ENCODE measurements at regions not wholly inside any gene's neighbourhood (a gene's known extent, or its start where the extent isn't known, plus 50 kb on each side); places are given as distances from the start of the nearest gene placed in this dataset.

DNA sequence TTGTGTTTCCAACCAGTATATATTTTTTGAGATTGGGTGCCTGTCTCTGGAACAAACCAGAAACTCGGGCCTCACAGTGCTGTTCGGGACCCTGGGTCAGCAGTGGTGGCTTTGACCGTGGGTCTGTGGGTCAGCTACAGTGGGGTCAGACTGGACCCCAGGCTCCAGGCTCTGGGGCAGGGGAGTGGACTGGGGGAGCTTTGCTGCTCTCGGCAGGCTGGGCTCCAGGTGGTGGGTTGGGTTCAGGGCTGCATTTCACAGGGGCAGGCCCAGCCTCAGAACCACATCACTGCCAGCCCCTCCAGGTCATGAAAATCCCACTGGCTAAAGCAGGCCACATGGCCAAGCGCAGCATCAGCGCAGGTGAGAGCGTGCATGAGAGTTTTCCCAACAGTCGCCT, 1279.3 kb downstream of the BRD1 start:
- no peaks in the 10 kb centered on the region for H3K27me3 Mint-ChIP-seq
- no peaks in the 10 kb centered on the region for H3K9me3 Mint-ChIP-seq
- H3K36me3 Mint-ChIP-seq (ENCODE audit: low read depth), result no peaks in the 10 kb centered on the region
- no peaks in the 10 kb centered on the region for H3K4me1 Mint-ChIP-seq (ENCODE audit: low read depth)
- no peak overlapping the region for H3K4me3 Mint-ChIP-seq
- H3K27ac Mint-ChIP-seq, result no peak overlapping the region
- DNase-seq, result no peak

DNA sequence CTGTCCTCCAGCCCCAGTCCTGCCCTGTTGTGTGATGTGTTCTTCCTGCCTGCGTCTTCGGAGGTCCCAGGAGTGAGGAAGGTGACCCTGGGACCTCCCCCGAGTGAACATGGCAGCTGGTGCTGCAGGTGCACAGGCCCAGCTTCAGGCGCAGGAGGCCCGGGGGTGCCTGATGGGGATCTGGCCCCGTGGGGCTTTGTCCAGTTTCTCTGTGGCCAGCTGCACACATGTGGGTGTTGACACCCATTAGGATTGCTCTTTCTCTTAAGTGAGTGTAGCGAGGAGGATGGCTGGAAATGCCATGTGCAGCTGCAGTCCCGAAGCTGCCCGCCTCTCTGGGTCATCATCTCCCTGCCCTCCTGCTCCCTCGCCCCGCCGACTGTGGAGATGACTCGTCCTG, 1279.7 kb downstream of the BRD1 start:
- no peak for DNase-seq
- H3K36me3 Mint-ChIP-seq (ENCODE audit: low read depth), result no peaks in the 10 kb centered on the region
- no peaks in the 10 kb centered on the region for H3K27me3 Mint-ChIP-seq
- H3K4me1 Mint-ChIP-seq (ENCODE audit: low read depth), result no peaks in the 10 kb centered on the region
- H3K27ac Mint-ChIP-seq, result no peak overlapping the region
- no peak overlapping the region for H3K4me3 Mint-ChIP-seq
- H3K9me3 Mint-ChIP-seq, result no peaks in the 10 kb centered on the region

DNA sequence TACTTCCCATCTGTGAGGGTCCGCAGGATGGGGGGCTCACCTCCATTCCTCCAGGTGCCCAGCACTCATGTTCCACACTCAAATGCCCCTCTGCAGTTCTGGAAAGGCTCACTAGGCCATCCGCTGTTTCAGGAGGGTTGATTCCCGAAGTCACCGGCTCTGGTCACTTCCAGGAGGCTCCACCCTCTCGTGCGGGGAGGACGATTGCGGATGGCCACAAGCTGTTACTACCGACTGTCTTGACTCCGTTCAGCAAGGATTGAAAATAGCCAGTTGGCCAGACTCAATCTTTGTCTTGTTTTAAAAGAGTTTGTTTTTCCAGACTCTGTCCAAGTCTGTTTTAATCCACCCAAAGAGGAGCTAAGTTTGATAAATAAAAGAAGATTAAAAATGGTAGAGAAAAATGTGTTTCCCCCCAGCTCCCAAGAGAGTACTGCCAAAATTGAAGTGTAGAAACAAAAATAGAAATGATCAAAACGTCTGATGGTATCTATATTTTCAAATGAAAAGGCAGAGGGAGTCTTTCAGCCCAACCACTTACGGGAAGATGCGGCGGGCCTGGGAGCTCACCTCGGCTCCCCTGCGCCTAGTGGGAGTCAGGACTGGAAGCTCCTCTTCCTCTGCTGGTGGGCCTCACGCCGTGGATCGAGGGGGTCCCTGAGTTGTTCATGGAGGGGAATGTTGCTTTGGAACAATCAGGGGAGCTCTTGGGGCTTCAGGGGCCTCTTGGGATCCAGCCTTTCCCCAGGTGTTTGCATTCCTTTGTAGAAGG, 1280.8 kb downstream of the BRD1 start:
- H3K4me1 Mint-ChIP-seq (ENCODE audit: low read depth), result no peaks in the 10 kb centered on the region
- no peaks in the 10 kb centered on the region for H3K27me3 Mint-ChIP-seq
- H3K27ac Mint-ChIP-seq, result no peak overlapping the region
- DNase-seq, result no peak
- H3K36me3 Mint-ChIP-seq (ENCODE audit: low read depth), result no peaks in the 10 kb centered on the region
- H3K9me3 Mint-ChIP-seq, result no peaks in the 10 kb centered on the region
- H3K4me3 Mint-ChIP-seq, result no peak overlapping the region

DNA sequence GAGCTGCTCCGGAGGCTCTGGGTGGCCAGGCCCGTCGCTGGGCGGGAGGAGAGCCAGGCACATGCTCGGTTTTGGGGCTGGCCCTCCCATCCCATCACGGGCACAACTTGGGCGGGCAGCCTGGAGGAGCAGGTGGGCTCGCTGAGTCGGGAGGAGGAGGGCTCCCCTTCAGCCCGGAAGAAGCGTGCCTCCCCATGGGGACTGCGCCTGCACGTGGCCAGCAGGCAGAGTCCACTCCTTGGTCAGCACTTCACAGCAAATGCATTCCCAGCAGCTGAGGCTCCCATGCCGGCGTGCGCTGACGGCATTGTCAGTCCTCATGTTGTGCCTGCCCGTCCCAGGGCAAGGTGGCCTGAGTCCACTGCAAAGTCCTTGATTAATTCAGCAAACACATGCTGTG, 1281.7 kb downstream of the BRD1 start:
- Mint-ChIP-seq H3K9me3 (no peaks in the 10 kb centered on the region), H3K4me3 (no peak overlapping the region), H3K4me1 (ENCODE audit: low read depth) (no peaks in the 10 kb centered on the region), H3K27me3 (no peaks in the 10 kb centered on the region), H3K27ac (no peak overlapping the region), H3K36me3 (ENCODE audit: low read depth) (no peaks in the 10 kb centered on the region)
- DNase-seq, result no peak

DNA sequence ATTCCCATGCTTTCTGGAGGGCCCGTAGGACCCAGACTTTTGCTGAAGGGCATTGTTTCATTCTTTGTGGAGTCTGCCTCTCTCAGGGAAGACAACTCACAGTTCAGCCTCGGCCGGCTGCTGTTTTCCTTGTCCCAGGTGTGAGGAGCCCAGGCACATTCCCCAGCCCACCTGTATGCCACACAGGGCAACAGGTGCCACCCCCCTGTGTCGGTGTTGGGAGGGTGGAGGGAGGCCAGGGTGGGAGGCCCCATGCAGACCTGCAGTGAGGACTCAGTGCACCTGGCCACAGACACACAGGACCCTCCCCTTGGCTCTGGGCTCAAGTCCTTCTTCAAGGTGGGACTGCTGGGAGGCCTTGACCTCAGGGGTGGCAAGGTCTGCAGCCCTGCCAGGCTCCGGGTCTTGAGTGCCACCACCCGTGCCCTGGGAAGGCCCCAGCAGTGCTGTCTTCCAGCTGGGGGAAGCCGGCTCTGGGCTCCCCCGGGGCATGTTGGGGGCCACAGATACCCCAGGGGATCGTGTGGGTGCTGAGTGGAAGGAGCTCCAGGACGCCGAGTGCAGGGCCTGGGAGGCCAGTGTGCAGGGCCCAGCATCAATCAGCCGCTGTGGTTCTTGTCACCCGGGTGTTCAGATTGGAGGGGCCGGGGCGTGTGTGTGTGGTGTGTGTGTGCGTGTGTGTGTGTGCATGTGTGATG, 1286.1 kb downstream of the BRD1 start:
- no peaks in the 10 kb centered on the region for H3K9me3 Mint-ChIP-seq
- H3K27me3 Mint-ChIP-seq, result no peaks in the 10 kb centered on the region

DNA sequence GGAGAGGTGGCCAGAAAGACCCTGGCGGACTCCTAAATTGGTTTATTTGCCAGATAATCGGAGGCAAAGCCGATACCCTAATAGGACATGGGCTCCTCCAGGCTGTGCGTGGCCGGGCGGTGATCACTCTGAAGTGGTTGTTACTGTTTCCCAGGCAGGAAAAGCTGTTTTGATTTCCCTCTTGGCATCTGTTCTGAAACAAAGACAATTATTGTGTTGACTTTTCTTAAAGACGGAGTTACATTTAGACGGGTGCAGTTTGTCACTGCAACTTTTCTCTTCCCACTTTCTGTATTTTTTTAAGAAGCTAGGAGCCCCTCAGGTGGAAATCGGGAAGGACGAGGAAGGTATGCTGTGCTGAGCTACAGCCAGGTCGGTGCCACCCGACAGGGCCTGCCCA, 1288.4 kb downstream of the BRD1 start:
- no peaks in the 10 kb centered on the region for H3K27me3 Mint-ChIP-seq
- H3K4me1 Mint-ChIP-seq (ENCODE audit: low read depth), result no peaks in the 10 kb centered on the region
- no peaks in the 10 kb centered on the region for H3K9me3 Mint-ChIP-seq
- H3K36me3 Mint-ChIP-seq (ENCODE audit: low read depth), result no peaks in the 10 kb centered on the region
- DNase-seq, result no peak
- no peak overlapping the region for H3K27ac Mint-ChIP-seq
- no peak overlapping the region for H3K4me3 Mint-ChIP-seq

More for the DNA sequence above, 1286.1 kb downstream of the BRD1 start:
- DNase-seq, result no peak
- no peak overlapping the region for H3K4me3 Mint-ChIP-seq
- H3K4me1 Mint-ChIP-seq (ENCODE audit: low read depth), result no peaks in the 10 kb centered on the region
- no peaks in the 10 kb centered on the region for H3K36me3 Mint-ChIP-seq (ENCODE audit: low read depth)
- H3K27ac Mint-ChIP-seq, result no peak overlapping the region

DNA sequence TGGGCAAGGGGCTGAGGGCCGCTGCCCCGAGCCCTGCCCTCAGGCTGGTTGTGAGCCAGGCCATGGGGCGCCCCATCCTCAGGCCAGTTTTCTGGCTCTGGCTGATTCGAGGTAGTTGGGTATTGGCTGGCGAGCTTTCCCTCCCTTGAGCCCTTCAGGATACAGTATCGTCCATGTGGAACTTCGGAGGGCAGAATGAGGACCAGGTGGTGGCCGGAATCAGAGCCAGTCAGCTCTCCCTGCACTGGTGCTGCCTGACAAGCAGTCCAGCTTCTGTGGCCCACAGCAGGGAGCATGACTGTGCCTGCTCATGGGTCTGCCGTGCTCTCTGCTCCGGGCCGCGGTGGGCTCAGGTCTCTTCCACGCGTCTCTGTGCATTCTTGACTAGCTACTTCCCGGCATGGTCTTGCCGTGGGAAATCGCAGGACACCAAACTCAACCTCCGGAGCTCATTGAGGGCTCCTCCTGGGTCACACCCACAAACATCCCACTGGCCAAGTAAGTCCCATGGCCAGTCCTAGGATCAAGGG, 1289.3 kb downstream of the BRD1 start:
- Mint-ChIP-seq H3K36me3 (ENCODE audit: low read depth) (no peaks in the 10 kb centered on the region), H3K9me3 (no peaks in the 10 kb centered on the region), H3K4me3 (no peak overlapping the region), H3K27me3 (no peaks in the 10 kb centered on the region), H3K27ac (no peak overlapping the region), H3K4me1 (ENCODE audit: low read depth) (no peaks in the 10 kb centered on the region)
- no peak for DNase-seq

DNA sequence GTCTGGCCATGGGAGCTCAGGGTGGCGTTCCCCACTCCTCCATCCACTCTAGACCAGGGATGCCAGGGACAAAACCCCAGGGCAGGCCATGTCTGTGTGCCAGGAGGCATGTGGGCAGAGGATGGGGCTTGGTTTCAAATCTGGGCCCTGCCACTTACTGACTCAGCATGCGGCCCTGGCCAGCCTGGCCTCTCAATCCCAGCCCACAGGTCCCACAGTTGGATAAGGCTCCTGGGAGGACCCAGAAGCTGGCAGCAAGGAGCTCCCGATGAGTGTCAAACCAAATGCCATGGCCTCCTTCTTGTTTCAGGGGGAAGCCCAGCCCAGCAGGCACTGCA, 1290.4 kb downstream of the BRD1 start:
- no peak overlapping the region for H3K4me3 Mint-ChIP-seq
- no peaks in the 10 kb centered on the region for H3K4me1 Mint-ChIP-seq (ENCODE audit: low read depth)
- no peaks in the 10 kb centered on the region for H3K9me3 Mint-ChIP-seq
- DNase-seq, result no peak
- no peaks in the 10 kb centered on the region for H3K27me3 Mint-ChIP-seq
- no peak overlapping the region for H3K27ac Mint-ChIP-seq
- H3K36me3 Mint-ChIP-seq (ENCODE audit: low read depth), result no peaks in the 10 kb centered on the region

DNA sequence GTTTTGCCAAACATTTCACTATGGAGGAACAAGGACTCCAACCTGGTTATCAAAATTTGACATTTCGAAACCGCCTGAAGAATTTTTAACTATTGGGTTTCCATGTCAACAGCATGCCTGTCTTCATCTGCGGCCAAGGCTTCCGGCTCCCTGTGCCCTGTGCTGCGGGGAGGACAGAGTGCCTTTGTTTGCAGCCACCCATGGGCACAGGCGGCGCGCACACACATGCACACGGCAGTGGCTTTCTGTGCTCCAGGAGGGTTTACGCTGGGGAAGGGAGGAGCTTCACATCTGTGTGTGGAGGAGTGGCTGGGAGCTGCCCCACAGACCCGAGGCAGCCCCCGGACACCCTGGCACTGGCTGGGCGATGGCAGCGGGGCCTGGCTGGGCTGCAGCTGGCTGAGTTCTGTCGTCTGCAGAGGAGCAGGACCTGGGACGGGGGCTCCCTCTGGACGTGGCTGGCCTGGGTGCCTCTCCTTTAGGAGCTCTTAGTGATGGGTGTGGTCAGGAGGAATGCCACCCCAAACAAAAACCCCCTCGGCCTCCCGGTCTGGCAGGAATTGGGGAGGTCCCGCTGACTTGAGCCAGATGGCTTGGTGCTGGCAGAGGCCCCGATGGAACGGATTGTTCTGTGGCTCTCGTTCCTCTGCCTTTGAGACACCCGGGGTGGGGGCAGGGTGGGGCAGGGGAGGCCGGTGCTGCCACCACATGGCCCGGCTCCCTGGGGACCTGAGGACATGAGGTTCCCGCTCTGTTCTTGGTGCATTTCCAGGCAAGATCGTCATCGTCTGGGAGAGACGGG, 1290.9 kb downstream of the BRD1 start:
- Mint-ChIP-seq H3K27me3 (no peaks in the 10 kb centered on the region), H3K27ac (no peak overlapping the region), H3K9me3 (no peaks in the 10 kb centered on the region), H3K4me3 (no peak overlapping the region), H3K36me3 (ENCODE audit: low read depth) (no peaks in the 10 kb centered on the region), H3K4me1 (ENCODE audit: low read depth) (no peaks in the 10 kb centered on the region)
- DNase-seq, result no peak

DNA sequence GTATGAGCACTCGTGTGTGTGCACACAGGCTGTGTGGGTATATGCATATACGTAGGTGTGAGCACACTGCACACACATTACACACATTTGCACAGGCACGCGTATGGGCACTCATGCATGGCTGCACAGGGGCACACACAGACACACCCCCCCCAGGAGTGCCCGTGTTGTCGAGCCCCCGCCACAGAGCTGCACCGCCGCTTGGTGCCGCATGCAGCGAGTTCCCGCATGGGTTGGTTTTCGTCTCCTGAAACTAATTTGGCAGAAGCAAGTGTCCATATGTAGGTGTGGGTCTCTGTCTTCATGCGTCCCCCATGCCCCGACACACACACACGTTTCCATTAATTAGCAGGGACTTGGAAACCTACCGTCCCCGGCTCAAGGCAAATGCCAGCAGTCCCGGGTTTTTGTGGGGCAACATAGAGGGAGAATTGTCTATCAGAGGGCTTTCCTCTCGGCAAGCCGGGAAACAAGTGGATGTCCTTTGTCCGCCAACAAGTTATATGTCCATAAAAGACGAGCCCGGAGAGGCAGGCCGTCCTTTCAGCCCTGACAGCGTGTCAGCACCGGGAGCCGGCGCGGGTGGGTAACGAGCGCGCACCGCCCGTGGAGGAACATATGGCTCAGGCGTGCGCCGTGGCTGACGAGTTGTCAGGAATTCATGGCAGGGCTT, 1291.7 kb downstream of the BRD1 start:
- Mint-ChIP-seq H3K4me1 (ENCODE audit: low read depth) (no peaks in the 10 kb centered on the region), H3K9me3 (no peaks in the 10 kb centered on the region), H3K4me3 (no peak overlapping the region), H3K27ac (no peak overlapping the region), H3K36me3 (ENCODE audit: low read depth) (no peaks in the 10 kb centered on the region), H3K27me3 (no peaks in the 10 kb centered on the region)
- no peak for DNase-seq

DNA sequence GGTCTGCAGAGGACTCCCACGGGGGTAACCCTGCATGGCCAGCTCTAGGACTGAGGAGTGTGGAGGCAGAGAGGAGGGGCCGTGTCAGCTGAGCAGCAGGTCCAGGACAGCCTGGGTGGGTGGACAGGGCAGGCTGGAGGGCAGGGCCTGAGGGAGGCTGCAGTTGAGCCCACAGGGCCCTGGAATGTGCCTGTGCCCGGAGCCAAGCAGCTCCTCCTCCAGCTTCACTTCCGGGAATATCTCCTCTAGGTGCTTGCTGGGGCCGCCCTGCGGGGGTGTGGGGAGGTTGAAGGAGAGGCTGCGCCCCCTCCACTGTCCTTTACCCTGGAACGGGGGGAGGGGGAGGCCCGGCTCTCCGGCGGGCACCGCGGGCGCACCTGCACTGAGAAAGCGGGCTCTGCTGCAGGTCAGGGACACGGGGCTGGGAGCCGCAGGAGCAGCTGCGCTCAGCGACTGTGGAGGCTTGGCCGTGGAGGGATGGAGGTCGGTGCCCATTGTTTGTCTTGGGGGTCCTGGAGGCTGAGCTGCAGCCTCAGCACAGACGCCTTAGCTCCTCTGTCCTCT, 1293.2 kb downstream of the BRD1 start:
- no peaks in the 10 kb centered on the region for H3K9me3 Mint-ChIP-seq
- H3K4me3 Mint-ChIP-seq, result no peak overlapping the region
- H3K4me1 Mint-ChIP-seq (ENCODE audit: low read depth), result no peaks in the 10 kb centered on the region
- H3K36me3 Mint-ChIP-seq (ENCODE audit: low read depth), result no peaks in the 10 kb centered on the region
- H3K27ac Mint-ChIP-seq, result no peak overlapping the region
- DNase-seq, result no peak
- H3K27me3 Mint-ChIP-seq, result no peaks in the 10 kb centered on the region

DNA sequence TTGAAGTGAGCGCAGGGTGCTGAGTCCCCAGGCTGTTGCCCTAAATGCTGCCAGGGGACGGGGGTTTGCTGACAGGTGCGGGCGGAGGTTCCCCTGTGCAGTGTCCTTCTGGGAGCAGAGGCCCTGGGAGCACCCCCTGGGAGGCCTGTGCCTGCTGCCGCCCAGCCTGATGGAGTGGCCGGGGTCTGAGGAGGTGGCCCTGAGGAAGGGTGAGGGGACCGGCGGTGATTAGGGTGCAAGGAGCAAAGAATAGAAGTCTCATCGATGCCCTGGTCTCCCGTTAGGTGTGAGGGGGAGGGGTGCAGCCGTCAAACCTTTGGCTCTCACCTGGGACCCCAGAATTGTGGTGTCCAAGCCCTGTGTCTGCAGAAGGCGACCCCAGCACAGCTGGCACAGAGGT, 1294.7 kb downstream of the BRD1 start:
- DNase-seq, result no peak
- Mint-ChIP-seq H3K9me3 (no peaks in the 10 kb centered on the region), H3K4me1 (ENCODE audit: low read depth) (no peaks in the 10 kb centered on the region), H3K36me3 (ENCODE audit: low read depth) (no peaks in the 10 kb centered on the region), H3K27me3 (no peaks in the 10 kb centered on the region), H3K4me3 (no peak overlapping the region), H3K27ac (no peak overlapping the region)

DNA sequence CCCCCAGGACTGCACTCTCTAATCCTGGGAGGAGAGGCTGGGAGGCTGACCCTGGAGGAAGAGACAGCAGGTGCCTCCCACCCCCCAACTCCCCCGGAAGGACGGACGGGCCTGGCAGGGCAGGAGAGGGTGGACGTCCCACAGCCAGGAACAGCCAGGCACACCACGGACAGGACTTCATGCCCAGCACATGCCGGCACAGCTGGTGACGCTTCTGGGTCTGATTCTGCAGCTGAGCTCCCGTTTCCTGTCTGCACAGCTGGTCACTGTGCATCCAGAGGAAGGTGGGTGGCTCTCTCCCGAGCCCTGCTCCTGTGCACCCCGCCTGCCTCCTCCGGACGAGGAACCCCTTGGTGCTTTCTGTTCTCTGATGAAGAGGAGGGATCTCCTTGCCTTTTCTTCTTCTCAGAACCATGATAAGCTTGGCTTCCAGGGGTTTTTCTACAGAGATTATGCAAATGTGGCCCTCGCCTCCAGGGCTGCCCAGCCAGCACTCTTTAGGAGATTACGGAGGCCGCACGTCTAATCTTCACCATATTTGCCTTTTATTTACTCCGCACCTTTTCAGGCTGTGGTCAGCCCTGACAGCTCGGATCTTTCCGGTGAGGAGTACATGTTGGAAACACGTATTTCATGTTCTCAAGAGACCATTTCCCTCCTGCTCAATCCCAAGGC, 1295.8 kb downstream of the BRD1 start:
- Mint-ChIP-seq H3K4me3 (no peak overlapping the region), H3K9me3 (no peaks in the 10 kb centered on the region), H3K36me3 (ENCODE audit: low read depth) (no peaks in the 10 kb centered on the region), H3K27ac (no peak overlapping the region), H3K4me1 (ENCODE audit: low read depth) (no peaks in the 10 kb centered on the region), H3K27me3 (no peaks in the 10 kb centered on the region)
- DNase-seq, result no peak

DNA sequence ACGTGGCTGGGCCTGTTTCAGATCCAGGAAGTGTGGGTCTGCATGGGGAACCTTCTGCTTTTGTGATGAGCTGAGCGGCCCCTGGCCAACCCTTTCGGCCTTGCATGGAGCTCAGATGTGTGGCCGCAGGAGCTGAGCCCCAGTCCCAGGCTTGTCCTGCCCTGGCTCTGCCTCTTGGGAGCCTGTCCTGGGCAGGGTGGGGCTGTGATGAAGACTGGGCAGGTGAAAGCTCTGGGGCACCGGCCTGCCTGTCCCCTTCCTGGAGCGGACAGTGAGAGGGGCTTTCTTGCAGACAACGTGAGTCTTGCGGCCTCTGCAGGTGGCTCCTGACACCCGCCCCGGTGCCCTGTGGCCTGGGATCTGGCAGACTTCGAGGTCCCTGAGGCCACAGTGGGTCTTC, 1296.6 kb downstream of the BRD1 start:
- Mint-ChIP-seq H3K27ac (no peak overlapping the region), H3K4me1 (ENCODE audit: low read depth) (no peaks in the 10 kb centered on the region), H3K4me3 (no peak overlapping the region), H3K9me3 (no peaks in the 10 kb centered on the region), H3K27me3 (no peaks in the 10 kb centered on the region), H3K36me3 (ENCODE audit: low read depth) (no peaks in the 10 kb centered on the region)
- no peak for DNase-seq

Measured in activated T-cell treated with anti-CD3 and anti-CD28 coated beads, Interleukin-2, amount 50 U/mL, for 24 hours (primary cell).